IPS DF 4.7 (cell line): ENCODE measurements at regions not wholly inside any gene's neighbourhood (a gene's known extent, or its start where the extent isn't known, plus 50 kb on each side); places are given as distances from the start of the nearest gene placed in this dataset.
"Not testable (repeated sequence)": the region's sequence is repeated elsewhere in the genome, so short reads cannot be mapped to it uniquely, and the experiment has no call there.

Experiments used
- DNase-seq: peaks from one replicate; pipeline ENCODE4 v3.0.0-alpha.2; 2013; ENCODE audit warnings: low spot score; ENCODE audit errors: extremely low read depth

DNA sequence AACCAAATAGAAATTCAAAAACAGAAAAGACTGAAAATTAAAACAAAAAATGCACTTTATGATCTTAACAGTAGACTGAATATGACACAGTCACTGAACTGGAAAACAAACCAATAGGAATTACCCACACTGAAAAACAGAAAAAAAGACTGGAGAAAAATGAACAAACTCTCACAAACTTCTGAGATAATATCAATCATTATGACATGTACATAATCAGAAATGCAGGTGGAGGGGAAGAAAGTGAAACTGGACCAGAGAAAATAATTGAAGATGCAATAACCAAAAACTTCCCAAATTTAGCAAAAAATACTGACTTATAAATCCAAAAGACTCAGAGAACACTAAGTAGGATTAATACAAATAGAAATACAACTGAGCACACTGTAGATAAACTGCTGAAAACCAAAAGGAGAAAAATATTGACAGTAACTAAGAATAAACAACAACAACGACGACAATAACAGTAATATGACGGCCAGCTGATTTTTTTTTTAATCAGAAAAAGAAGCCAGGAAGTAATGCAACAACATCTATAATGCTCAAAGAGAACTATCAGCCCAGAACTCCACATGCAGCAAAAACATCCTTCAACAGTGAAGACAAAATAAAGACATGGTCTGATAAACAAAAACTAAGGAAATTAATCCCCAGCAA, 108.1 kb downstream of the ZFAND4 start:
- no peak for DNase-seq

DNA sequence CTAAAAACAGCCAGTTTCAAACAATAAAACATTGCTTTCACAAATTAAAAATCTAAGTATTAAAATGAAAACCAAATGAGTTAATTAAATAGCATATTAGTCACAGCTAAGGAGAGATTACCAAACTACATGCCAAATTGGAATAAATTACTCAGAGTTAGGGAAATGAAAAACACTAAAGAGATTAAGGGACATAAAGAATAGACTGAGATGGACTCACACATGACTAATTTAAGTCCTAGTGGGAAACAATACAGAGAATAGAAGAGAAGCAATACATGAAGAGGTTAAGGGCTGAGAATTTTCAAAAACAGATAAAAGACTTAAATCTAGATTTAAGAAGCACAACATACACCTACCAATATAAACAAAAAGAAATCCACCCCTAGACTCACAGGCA, 110.6 kb downstream of the ZFAND4 start:
- no peak for DNase-seq

DNA sequence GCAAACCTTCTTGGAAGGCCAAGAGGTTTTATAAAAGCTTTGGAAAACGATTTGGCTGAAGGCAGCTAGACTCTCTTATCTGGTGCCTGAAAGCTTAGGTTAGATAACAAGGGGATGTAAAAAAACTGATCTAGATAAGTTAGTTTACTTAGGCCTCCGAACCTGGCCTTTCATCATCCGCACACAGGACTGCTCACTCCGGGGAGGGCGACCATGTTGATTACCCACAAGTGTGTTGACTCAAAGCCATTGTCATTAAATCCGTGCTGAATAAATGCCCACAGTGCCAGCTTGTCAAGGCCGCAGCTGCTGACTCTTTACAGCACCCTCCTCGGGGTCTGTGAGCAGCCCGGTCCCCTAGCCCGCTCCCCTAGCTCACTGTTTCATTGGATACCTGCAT, 112.3 kb downstream of the ZFAND4 start:
- DNase-seq: no peak

GRCh38 chr10:45558425-45558824, 114.1 kb downstream of the ZFAND4 start:
- DNase-seq: no peak

DNA sequence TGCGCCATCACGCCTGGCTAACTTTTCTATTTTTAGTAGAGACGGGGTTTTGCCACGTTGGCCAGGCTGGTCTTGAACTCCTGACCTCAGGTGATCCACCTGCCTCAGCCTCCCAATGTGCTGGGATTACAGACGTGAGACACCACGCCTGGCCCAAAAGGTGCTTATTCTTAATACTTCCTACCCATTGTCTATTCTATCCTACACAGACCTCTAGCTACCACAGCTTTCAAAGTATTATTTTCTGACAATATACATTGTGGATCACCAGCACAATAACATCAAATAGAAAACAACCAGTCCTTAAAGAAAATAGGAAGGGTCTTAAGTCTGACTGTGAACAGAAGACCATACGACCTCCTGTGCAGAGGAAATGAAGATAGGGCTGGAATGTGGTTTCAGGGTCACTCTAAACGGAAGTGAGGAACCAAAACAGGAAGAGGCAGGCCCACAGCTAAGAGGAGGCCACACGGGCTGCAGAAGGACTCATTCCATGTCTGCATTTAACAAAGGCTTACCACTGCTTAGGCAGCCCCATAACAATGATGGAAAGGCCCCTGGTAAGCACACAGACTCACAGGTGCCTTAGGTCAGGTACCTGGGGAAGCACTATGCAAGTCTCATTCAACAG, 115.2 kb downstream of the ZFAND4 start:
- DNase-seq: peak; percentile 28

DNA sequence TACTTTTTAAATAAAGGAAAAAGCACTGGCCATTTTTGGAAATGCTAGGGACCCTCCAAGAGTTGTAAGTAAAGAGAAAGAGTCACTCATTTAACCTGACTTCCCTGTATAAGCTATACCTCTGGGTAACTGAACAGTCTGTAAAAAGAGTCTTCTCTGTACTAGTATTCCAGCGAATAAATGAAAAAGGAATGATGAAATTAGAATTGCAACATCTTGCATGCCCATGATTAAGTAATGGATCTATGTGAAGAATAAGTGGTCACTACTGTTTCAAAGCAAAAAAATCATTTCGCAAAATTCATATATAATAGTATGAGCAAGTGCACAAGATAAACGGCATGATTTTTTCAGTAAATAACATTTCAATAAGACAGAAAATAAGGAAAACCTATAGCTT, 116.8 kb downstream of the ZFAND4 start:
- DNase-seq: no peak

- not testable (repeated sequence) for DNase-seq
These were observed 117.2 kb downstream of the ZFAND4 start for GRCh38 chr10:45555332-45555731.

DNA sequence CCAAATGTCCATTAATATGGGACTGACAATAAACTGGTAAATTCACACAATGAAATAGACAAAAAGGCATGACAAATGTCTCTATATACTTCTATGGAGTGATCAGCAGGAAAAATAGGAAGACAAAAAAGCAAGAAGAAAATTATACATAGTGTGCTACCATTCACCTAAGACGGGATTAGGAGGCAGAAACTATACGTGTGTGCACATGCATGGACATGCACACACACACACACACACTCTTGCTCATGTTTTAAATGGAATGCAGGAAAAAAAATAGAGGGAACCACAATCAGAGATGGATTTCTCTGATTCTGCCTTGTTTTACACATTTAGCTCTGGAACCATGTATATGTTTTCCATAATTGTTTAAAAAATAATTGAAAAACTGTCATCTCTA, 119.0 kb downstream of the ZFAND4 start:
- DNase-seq: no peak

- no peak for DNase-seq
These were observed 119.4 kb downstream of the ZFAND4 start for GRCh38 chr10:45553155-45553554.

GRCh38 chr10:45552476-45552875, 120.1 kb downstream of the ZFAND4 start:
- no peak for DNase-seq

DNA sequence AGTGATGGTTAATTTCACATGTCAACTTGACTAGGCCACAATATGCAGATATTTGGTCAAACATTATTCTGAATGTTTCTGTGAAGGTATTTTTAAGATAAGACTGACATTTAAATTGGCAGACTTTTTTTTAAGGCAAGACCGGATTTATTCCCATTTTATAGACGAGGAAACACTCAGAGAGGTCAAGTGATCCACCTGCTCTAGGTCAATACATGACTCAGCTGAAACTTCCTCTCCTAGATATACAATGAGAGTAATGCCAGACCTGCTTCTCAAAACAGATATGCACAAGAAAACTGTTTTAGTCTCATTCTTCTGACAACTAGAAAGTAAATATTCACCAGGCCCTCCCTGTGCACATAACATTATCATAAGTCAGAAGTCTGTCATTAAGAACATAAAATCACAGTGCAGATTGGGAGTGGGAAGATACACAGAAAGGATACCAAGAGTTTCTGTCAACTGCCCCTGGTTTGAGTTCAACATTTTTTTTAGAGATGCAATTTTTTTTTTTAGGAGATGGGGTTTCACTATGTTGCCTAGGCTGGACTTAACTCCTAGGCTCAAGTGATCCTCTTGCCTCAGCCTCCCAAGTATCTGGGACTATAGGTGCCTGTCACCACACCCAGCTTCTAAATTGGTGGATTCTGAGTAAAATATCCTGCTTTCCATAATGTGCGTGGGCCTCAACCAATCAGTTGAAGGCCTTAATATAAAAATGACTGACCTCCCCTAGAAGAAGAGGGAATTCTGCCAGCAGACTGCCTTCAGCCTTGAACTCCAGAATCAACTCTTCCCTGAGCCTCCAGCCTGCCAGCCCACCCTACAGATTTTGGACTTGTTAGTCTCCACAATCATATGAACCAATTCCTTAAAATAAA, 121.4 kb downstream of the ZFAND4 start:
- DNase-seq: no peak

GRCh38 chr10:45548068-45548467, 124.5 kb downstream of the ZFAND4 start:
- DNase-seq: no peak

- DNase-seq: no peak
These were observed 125.4 kb downstream of the ZFAND4 start for GRCh38 chr10:45547207-45547606.

DNA sequence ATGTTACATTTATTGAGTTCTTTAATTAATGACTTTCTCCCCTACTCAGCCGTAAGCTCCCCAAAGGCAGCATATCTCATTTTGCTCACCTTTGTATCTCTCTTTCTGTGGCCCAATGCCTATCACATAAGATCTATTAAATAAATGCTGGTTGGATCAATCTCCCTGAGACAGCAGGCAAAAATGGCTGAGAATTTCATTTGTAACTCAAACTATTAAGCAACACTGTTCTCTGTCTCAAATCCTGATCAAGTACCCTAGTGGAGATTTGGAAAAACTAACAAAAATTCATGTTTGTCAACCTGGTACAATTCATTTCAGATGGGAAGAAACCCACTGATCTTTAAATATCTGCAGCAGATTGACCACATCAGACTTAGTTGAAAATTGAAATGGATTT, 127.4 kb downstream of the ZFAND4 start:
- no peak for DNase-seq

GRCh38 chr10:45544191-45544590, 128.4 kb downstream of the ZFAND4 start:
- no peak for DNase-seq

DNA sequence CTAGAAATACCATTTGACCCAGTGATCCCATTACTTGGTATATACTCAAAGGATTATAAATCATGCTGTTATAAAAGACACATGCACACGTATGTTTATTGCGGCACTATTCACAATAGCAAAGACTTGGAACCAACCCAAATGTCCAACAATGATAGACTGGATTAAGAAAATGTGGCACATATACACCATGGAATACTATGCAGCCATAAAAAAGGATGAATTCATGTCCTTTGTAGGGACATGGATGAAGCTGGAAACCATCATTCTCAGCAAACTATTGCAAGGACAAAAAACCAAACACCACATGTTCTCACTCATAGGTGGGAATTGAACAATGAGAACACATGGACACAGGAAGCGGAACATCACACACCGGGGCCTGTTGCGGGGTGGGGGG, 131.5 kb downstream of the ZFAND4 start:
- DNase-seq: not testable (repeated sequence)

- DNase-seq: not testable (repeated sequence)
These were observed 132.0 kb downstream of the ZFAND4 start for GRCh38 chr10:45540589-45540988.

DNA sequence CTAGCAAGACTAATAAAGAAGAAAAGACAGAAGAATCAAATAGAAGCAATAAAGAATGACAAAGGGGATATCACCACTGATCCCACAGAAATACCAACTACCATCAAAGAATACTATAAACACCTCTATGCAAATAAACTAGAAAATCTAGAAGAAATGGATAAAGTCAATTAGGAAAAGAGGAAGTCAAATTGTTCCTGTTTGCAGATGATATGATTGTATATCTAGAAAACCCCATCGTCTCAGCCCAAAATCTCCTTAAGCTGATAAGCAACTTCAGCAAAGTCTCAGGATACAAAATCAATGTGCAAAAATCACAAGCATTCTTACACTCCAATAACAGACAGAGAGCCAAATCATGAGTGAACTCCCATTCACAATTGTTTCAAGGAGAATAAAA, 133.0 kb downstream of the ZFAND4 start:
- DNase-seq: not testable (repeated sequence)

DNA sequence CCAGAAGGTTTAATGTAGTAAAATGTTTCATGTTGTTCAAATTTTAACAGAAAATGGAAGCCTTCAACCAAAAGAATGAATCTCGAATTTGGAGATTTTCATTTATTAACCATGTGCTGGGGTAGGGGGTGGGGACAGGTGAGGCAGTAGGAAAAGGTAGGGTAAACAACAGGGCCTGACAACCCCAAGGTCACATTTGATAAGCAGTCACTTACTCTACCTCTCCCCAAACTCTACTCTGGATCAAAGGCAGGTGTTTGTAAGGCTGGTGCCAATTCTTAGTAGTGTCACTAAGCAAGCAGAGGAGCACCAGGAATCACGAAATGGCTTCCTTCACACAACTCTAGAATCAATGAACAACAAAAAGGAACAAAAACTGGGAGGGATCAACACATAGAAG, 138.0 kb downstream of the ZFAND4 start:
- DNase-seq: no peak

- DNase-seq: no peak
These were observed 140.1 kb downstream of the ZFAND4 start for GRCh38 chr10:45532480-45532879.

GRCh38 chr10:45526309-45526905, 146.2 kb downstream of the ZFAND4 start:
- DNase-seq: no peak

GRCh38 chr10:45520476-45520875, 146.5 kb downstream of the ALOX5 start:
- no peak for DNase-seq
